A673 (cell line): ENCODE measurements at regions not wholly inside any gene's neighbourhood (a gene's known extent, or its start where the extent isn't known, plus 50 kb on each side); places are given as distances from the start of the nearest gene placed in this dataset.

Experiments
- BruUV-seq: library from RNA; stranded (reverse); fragments of 400-500 nt; replicated peaks from 2 replicates; lab custom pipeline; 2021; lab: Mats Ljungman, UMichigan
- CTCF ChIA-PET: fragments of 300-600 bp; sonication (Branson Sonifier 250); formaldehyde crosslinking; loops from one replicate; lab custom pipeline; 2022; ENCODE audit warnings: antibody characterized with exemption; lab: Charles Lee
- POLR2A ChIA-PET: fragments of 300-600 bp; sonication (Branson Sonifier 250); formaldehyde crosslinking; loops from one replicate; lab custom pipeline; 2022; ENCODE audit warnings: antibody characterized with exemption; ENCODE audit not compliant: low non-redundant PET; lab: Charles Lee
- DNase-seq: peaks from one replicate; pipeline ENCODE4 v3.0.0-alpha.2; 2015; ENCODE audit warnings: low spot score
- H3K27ac ChIP-seq: fragments of 200-600 bp; sonication (generic); 2 replicates; pipeline ENCODE4 v1.5.1; 2016; ENCODE audit warnings: mixed run types, low read depth, mild to moderate bottlenecking, mixed read lengths, antibody characterized with exemption, low read length; ENCODE audit not compliant: poor library complexity, severe bottlenecking
- H3K27me3 ChIP-seq: fragments of 200-600 bp; sonication (generic); replicated peaks from 2 replicates; pipeline ENCODE4 v1.6.1; 2017; ENCODE audit warnings: mixed run types, low read depth, mild to moderate bottlenecking, mixed read lengths, antibody characterized with exemption, low read length; ENCODE audit not compliant: insufficient read depth, poor library complexity
- H3K36me3 ChIP-seq: fragments of 200-600 bp; sonication (generic); 2 replicates; pipeline ENCODE4 v1.6.1; 2016; ENCODE audit warnings: mixed run types, mild to moderate bottlenecking, mixed read lengths, antibody characterized with exemption, low read length; ENCODE audit not compliant: insufficient read depth, poor library complexity, severe bottlenecking
- H3K4me1 ChIP-seq: fragments of 200-600 bp; sonication (generic); 2 replicates; pipeline ENCODE4 v1.6.1; 2017; ENCODE audit warnings: mixed run types, mild to moderate bottlenecking, mixed read lengths, antibody characterized with exemption, low read length; ENCODE audit not compliant: insufficient read depth, poor library complexity, severe bottlenecking
- H3K4me3 ChIP-seq: fragments of 200-600 bp; sonication (generic); 2 replicates; pipeline ENCODE4 v1.5.1; 2016; ENCODE audit warnings: low read depth, mixed run types, mild to moderate bottlenecking, mixed read lengths, low read length; ENCODE audit not compliant: poor library complexity, severe bottlenecking
- H3K9me3 ChIP-seq: fragments of 200-600 bp; sonication (generic); 2 replicates; pipeline ENCODE4 v1.6.1; 2016; ENCODE audit warnings: mixed run types, low read depth, mild to moderate bottlenecking, mixed read lengths, antibody characterized with exemption, low read length; ENCODE audit not compliant: poor library complexity, severe bottlenecking
- CTCF ChIP-seq: fragments of 300-800, 200-600 bp; sonication (generic); conservative IDR thresholded peaks from 2 replicates; pipeline ENCODE4 v1.5.1; 2017; ENCODE audit warnings: low read depth, mild to moderate bottlenecking, antibody characterized with exemption, low read length, moderate library complexity, mixed read lengths
- EZH2 ChIP-seq: fragments of 200-600 bp; sonication (generic); IDR thresholded peaks from 2 replicates; pipeline ENCODE4 v1.6.1; 2017; ENCODE audit warnings: borderline replicate concordance, low read depth, mild to moderate bottlenecking, mixed read lengths, antibody characterized with exemption, low read length; ENCODE audit not compliant: poor library complexity, severe bottlenecking
- intact Hi-C: fragments of 100-400 bp; cut with micrococcal nuclease; formaldehyde crosslinking; loops from one replicate; pipeline ENCODE4 v1.10.0; 2022; ENCODE audit not compliant: unreplicated experiment

- no peak overlapping the region for H3K27ac ChIP-seq
- no TSS peak for BruUV-seq
- TF ChIP-seq EZH2 (no peak), CTCF (no peak)
- H3K27me3 ChIP-seq: no peaks in the 10 kb centered on the region
- POLR2A ChIA-PET: no interaction called here
- no peak for DNase-seq
- H3K9me3 ChIP-seq: no peaks in the 10 kb centered on the region
- intact Hi-C loops: no loop called here
- CTCF ChIA-PET: no interaction called here
- H3K4me3 ChIP-seq: no peak overlapping the region
- H3K4me1 ChIP-seq: peaks cover 2% of the 10 kb centered on the region
- no peaks in the 10 kb centered on the region for H3K36me3 ChIP-seq
Measured at GRCh38 chr7:94195813-94196212, 191.7 kb upstream of the BET1 start.

GRCh38 chr7:94205529-94205928, 189.2 kb upstream of the COL1A2 start:
- no peak for DNase-seq
- POLR2A ChIA-PET: no interaction called here
- no peak overlapping the region for H3K27ac ChIP-seq

DNA sequence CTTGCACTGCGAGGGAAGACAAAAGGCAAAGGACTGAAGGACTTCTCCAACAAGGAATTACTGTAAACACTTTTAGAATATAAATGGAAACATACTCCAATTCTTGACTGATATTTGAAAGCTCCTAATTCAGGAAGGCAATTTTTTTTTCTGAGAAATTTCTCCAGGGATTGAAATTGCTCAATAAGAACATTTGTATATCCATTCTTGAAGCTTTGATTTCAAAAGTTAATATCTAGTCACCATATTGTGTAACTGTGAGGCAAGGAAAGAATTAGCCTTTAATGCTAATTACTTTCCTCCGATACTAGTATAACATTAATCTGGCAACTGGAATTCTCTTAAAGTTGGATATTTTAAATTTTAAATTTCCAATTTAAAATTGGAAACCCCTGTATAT, 188.4 kb upstream of the COL1A2 start:
- no peak overlapping the region for H3K4me3 ChIP-seq
- no peaks in the 10 kb centered on the region for H3K9me3 ChIP-seq
- TF ChIP-seq CTCF: no peak
- TF ChIP-seq EZH2: no peak
- BruUV-seq: no TSS peak
- CTCF ChIA-PET: no interaction called here
- no peak overlapping the region for H3K27ac ChIP-seq
- no peaks in the 10 kb centered on the region for H3K27me3 ChIP-seq
- intact Hi-C loops: no loop called here
- no peaks in the 10 kb centered on the region for H3K36me3 ChIP-seq
- H3K4me1 ChIP-seq: peaks cover 10% of the 10 kb centered on the region
- DNase-seq: no peak
- POLR2A ChIA-PET: no interaction called here

More at GRCh38 chr7:94205529-94205928, 189.2 kb upstream of the COL1A2 start:
- no peak for TF ChIP-seq EZH2
- TF ChIP-seq CTCF: no peak
- H3K36me3 ChIP-seq: no peaks in the 10 kb centered on the region
- H3K27me3 ChIP-seq: no peaks in the 10 kb centered on the region
- no peaks in the 10 kb centered on the region for H3K9me3 ChIP-seq
- intact Hi-C loops: no loop called here
- H3K4me3 ChIP-seq: no peak overlapping the region
- CTCF ChIA-PET: no interaction called here
- peaks cover 10% of the 10 kb centered on the region for H3K4me1 ChIP-seq
- BruUV-seq: no TSS peak
